Mesothelial cell of epicardium (in vitro differentiated cells): ENCODE measurements at regions not wholly inside any gene's neighbourhood (a gene's known extent, or its start where the extent isn't known, plus 50 kb on each side); places are given as distances from the start of the nearest gene placed in this dataset.

ENCODE experiments used
- DNase-seq, 2 experiments: peaks; one replicate each; pipeline ENCODE4 v3.0.0; 2021; ENCODE audit warnings: low spot score in 2 of 2; ENCODE audit not compliant: unreplicated experiment in 2 of 2
- H3K27ac Mint-ChIP-seq: 2 replicates; pipeline ENCODE4 v1.8.0; 2021; ENCODE audit warnings: mixed read lengths
- H3K27me3 Mint-ChIP-seq: 2 replicates; pipeline ENCODE4 v1.8.0; 2021; ENCODE audit warnings: low read depth, mixed read lengths
- H3K36me3 Mint-ChIP-seq: 2 replicates; pipeline ENCODE4 v1.8.0; 2021; ENCODE audit warnings: mixed read lengths
- H3K4me1 Mint-ChIP-seq: 2 replicates; pipeline ENCODE4 v1.8.0; 2021; ENCODE audit warnings: mixed read lengths
- H3K4me3 Mint-ChIP-seq: 2 replicates; pipeline ENCODE4 v1.8.0; 2021; ENCODE audit warnings: mild to moderate bottlenecking, moderate library complexity, mixed read lengths
- H3K9me3 Mint-ChIP-seq: 2 replicates; pipeline ENCODE4 v1.8.0; 2021; ENCODE audit warnings: mixed read lengths
- CTCF ChIP-seq: fragments of 200-600 bp; sonication (generic); IDR thresholded peaks from one replicate; pipeline ENCODE4 v1.5.0; 2021; ENCODE audit warnings: antibody characterized with exemption; ENCODE audit not compliant: unreplicated experiment

GRCh38 chr3:61334783-61335182 is 83.5 kb upstream of the FHIT start:
- TF ChIP-seq CTCF, result no peak
- no peaks in the 10 kb centered on the region for H3K27me3 Mint-ChIP-seq
- no peaks in the 10 kb centered on the region for H3K36me3 Mint-ChIP-seq
- H3K4me3 Mint-ChIP-seq, result no peak overlapping the region
- peaks cover 2% of the 10 kb centered on the region for H3K4me1 Mint-ChIP-seq
- peaks cover 15% of the 10 kb centered on the region for H3K9me3 Mint-ChIP-seq
- no peak overlapping the region for H3K27ac Mint-ChIP-seq
- no peak for DNase-seq

- Mint-ChIP-seq H3K4me3 (no peak overlapping the region), H3K4me1 (no peaks in the 10 kb centered on the region), H3K27me3 (no peaks in the 10 kb centered on the region), H3K9me3 (peaks cover 8% of the 10 kb centered on the region), H3K27ac (no peak overlapping the region), H3K36me3 (no peaks in the 10 kb centered on the region)
- DNase-seq, result no peak
- no peak for TF ChIP-seq CTCF
Observed at GRCh38 chr3:61340931-61341461, 89.7 kb upstream of the FHIT start.

- Mint-ChIP-seq H3K9me3 (peaks cover 2% of the 10 kb centered on the region), H3K4me1 (no peaks in the 10 kb centered on the region), H3K4me3 (no peak overlapping the region), H3K27me3 (peaks cover 3% of the 10 kb centered on the region), H3K36me3 (no peaks in the 10 kb centered on the region), H3K27ac (no peak overlapping the region)
- no peak for DNase-seq
- no peak for TF ChIP-seq CTCF
Observed at GRCh38 chr3:61343543-61343942, 92.3 kb upstream of the FHIT start.

GRCh38 chr3:61345020-61345419 is 93.8 kb upstream of the FHIT start:
- no peaks in the 10 kb centered on the region for H3K4me1 Mint-ChIP-seq
- TF ChIP-seq CTCF, result no peak
- H3K4me3 Mint-ChIP-seq, result no peak overlapping the region
- H3K36me3 Mint-ChIP-seq, result no peaks in the 10 kb centered on the region
- DNase-seq, result no peak
- H3K27ac Mint-ChIP-seq, result no peak overlapping the region
- peaks cover 3% of the 10 kb centered on the region for H3K27me3 Mint-ChIP-seq
- no peaks in the 10 kb centered on the region for H3K9me3 Mint-ChIP-seq

GRCh38 chr3:61347981-61348380 is 96.7 kb upstream of the FHIT start:
- no peaks in the 10 kb centered on the region for H3K9me3 Mint-ChIP-seq
- no peak overlapping the region for H3K27ac Mint-ChIP-seq
- DNase-seq, result no peak
- H3K4me1 Mint-ChIP-seq, result no peaks in the 10 kb centered on the region
- H3K27me3 Mint-ChIP-seq, result peaks cover 3% of the 10 kb centered on the region
- H3K4me3 Mint-ChIP-seq, result no peak overlapping the region
- H3K36me3 Mint-ChIP-seq, result no peaks in the 10 kb centered on the region
- TF ChIP-seq CTCF, result no peak

- peaks cover 5% of the 10 kb centered on the region for H3K27me3 Mint-ChIP-seq
- no peak for DNase-seq
- no peaks in the 10 kb centered on the region for H3K4me1 Mint-ChIP-seq
- no peak overlapping the region for H3K27ac Mint-ChIP-seq
- no peaks in the 10 kb centered on the region for H3K36me3 Mint-ChIP-seq
- no peak for TF ChIP-seq CTCF
- H3K4me3 Mint-ChIP-seq, result no peak overlapping the region
- H3K9me3 Mint-ChIP-seq, result peaks cover 3% of the 10 kb centered on the region
Observed at GRCh38 chr3:61349717-61350116, 98.5 kb upstream of the FHIT start.
